ENCODE measurements at regions not wholly inside any gene's neighbourhood (a gene's known extent, or its start where the extent isn't known, plus 50 kb on each side); places are given as distances from the start of the nearest gene placed in this dataset.

- Histone ChIP-seq H3K9me3 (no peaks in the 10 kb centered on the region; the same call in 2 of the 3 replicates), H3K4me1 (no peaks in the 10 kb centered on the region), H3K4me3 (no peak overlapping the region), H3K4me2 (no peak overlapping the region), H3K27ac (no peak overlapping the region)
- CTCF ChIA-PET: interaction anchor here (0.6 to 1.6 kb wide), 9 partner anchors 12 to 1181 kb away, joined by 3 to 11 read pairs (median 4); no protein-coding TSS in a partner anchor
- POLR2A ChIA-PET: no interaction called here
- FAIRE-seq: no peak
- ATAC-seq: no peak
- TF ChIP-seq PBX3 (IDR thresholded peaks at IDR 0.05) (no peak), MAX (IDR thresholded peaks at IDR 0.05) (no peak), CHD4 (IDR thresholded peaks at IDR 0.05; ENCODE audit: borderline replicate concordance) (no peak)
- no peak for DNase-seq (ENCODE audit: low read depth in 1 of 2, low spot score in 1 of 2)
Observed at GRCh38 chr12:59164226-59164625, 243.9 kb upstream of the LRIG3 start.

- TF ChIP-seq MAFK (IDR thresholded peaks at IDR 0.05; ENCODE audit: partially characterized antibody) (peak; percentile 55), EHF (CRISPR knock-in tag; IDR thresholded peaks at IDR 0.05) (no peak)
- WGBS (ENCODE audit: missing lambda C conversion rate): 44% methylated on average over 4 of the region's 4 CpGs
- Histone ChIP-seq H3K27ac (no peak overlapping the region), H3K4me3 (no peak overlapping the region), H3K4me1 (no peaks in the 10 kb centered on the region), H3K9me3 (peaks cover 21% of the 10 kb centered on the region; the same call in 1 of the 3 replicates), H3K4me2 (no peak overlapping the region)
- CTCF ChIA-PET: interaction anchor here (1.2 to 2.6 kb wide), 3 partner anchors 8 to 618 kb away, joined by 4 to 10 read pairs (median 7); no protein-coding TSS in a partner anchor
- FAIRE-seq (no peak), ATAC-seq (no peak), DNase-seq (ENCODE audit: low read depth in 1 of 2, low spot score in 1 of 2) (no peak)
- POLR2A ChIA-PET: no interaction called here
Observed at GRCh38 chr12:59158681-59159080, 238.4 kb upstream of the LRIG3 start.

GRCh38 chr12:59158066-59158465 lies 237.8 kb upstream of the LRIG3 start:
- Histone ChIP-seq H3K4me2 (no peak overlapping the region), H3K27ac (no peak overlapping the region), H3K9me3 (peaks cover 22% of the 10 kb centered on the region; the same call in 1 of the 3 replicates), H3K4me3 (no peak overlapping the region), H3K4me1 (no peaks in the 10 kb centered on the region)
- WGBS (ENCODE audit: missing lambda C conversion rate): 29% methylated on average over 3 of the region's 3 CpGs
- ATAC-seq: no peak
- no peak for DNase-seq (ENCODE audit: low read depth in 1 of 2, low spot score in 1 of 2)
- ChIA-PET POLR2A (no interaction called here), CTCF (interaction anchor here (1.2 to 2.6 kb wide), 3 partner anchors 8 to 618 kb away, joined by 4 to 10 read pairs (median 7); no protein-coding TSS in a partner anchor)
- TF ChIP-seq PHF8 (IDR thresholded peaks at IDR 0.05; ENCODE audit: borderline replicate concordance, low read depth) (no peak), ESRRA (IDR thresholded peaks at IDR 0.05; ENCODE audit: borderline replicate concordance, low read length) (no peak), POLR2AphosphoS2 (conservative IDR thresholded peaks at IDR 0.05; ENCODE audit: low read length) (no peak), KDM1A (IDR thresholded peaks at IDR 0.05; ENCODE audit: low read depth) (no peak), FOSB (CRISPR knock-in tag; IDR thresholded peaks at IDR 0.05) (no peak), SMC3 (IDR thresholded peaks at IDR 0.05) (no peak), FOSL2 (IDR thresholded peaks at IDR 0.05) (no peak), FOSL2 (CRISPR knock-in tag; IDR thresholded peaks at IDR 0.05) (no peak), POLR2A (IDR thresholded peaks at IDR 0.05; ENCODE audit: low read length) (no peak), CEBPB (IDR thresholded peaks at IDR 0.05) (no peak), HMGXB4 (CRISPR knock-in tag; IDR thresholded peaks at IDR 0.05; ENCODE audit: borderline replicate concordance) (no peak), NR3C1 (IDR thresholded peaks at IDR 0.05) (no peak), PBX3 (IDR thresholded peaks at IDR 0.05) (no peak), TFCP2L1 (CRISPR knock-in tag; IDR thresholded peaks at IDR 0.05) (no peak), ZSCAN20 (CRISPR knock-in tag; IDR thresholded peaks at IDR 0.05) (no peak), HEYL (CRISPR knock-in tag; IDR thresholded peaks at IDR 0.05) (no peak)
- no peak for FAIRE-seq

All from A549 (cell line).